ENCODE measurements at regions not wholly inside any gene's neighbourhood (a gene's known extent, or its start where the extent isn't known, plus 50 kb on each side); places are given as distances from the start of the nearest gene placed in this dataset.

GRCh38 chr6:163789199-163789810, 374.8 kb downstream of the QKI start:
- Histone ChIP-seq H3K4me1 (no peaks in the 10 kb centered on the region), H3K27ac (no peak overlapping the region), H3K4me3 (no peak overlapping the region), H3K9me3 (no peaks in the 10 kb centered on the region), H3K27me3 (no peaks in the 10 kb centered on the region), H3K36me3 (no peaks in the 10 kb centered on the region)
- TF ChIP-seq CTCF (IDR thresholded peaks at IDR 0.05) (no peak), POLR2AphosphoS5 (IDR thresholded peaks at IDR 0.05) (no peak), EP300 (IDR thresholded peaks at IDR 0.05; ENCODE audit: low read depth) (no peak), POLR2A (IDR thresholded peaks at IDR 0.05) (no peak)
- DNase-seq = no peak
- intact Hi-C loops (cut with DNase I; ENCODE audit: low total_unique reads) = no loop called here
- in situ Hi-C loops (cut with MboI; ENCODE audit: low pct_ligation_motif_present in 1 of 4, low pct_unique_long_range_greater_than_20kb in 1 of 4, low sequenced_read_pairs in 3 of 4) = no loop called here
- WGBS, 2 donors (ENCODE audit: low coverage in 1 of 2) = 80 to 87% methylated on average over 3 to 5 of the region's 5 CpGs

- Histone ChIP-seq H3K4me3 (no peak overlapping the region), H3K27me3 (no peaks in the 10 kb centered on the region), H3K27ac (no peak overlapping the region), H3K9me3 (no peaks in the 10 kb centered on the region), H3K4me1 (no peaks in the 10 kb centered on the region), H3K36me3 (no peaks in the 10 kb centered on the region)
- no peak for DNase-seq
- TF ChIP-seq CTCF (IDR thresholded peaks at IDR 0.05) (no peak), POLR2A (IDR thresholded peaks at IDR 0.05) (no peak), EP300 (IDR thresholded peaks at IDR 0.05; ENCODE audit: low read depth) (no peak), POLR2AphosphoS5 (IDR thresholded peaks at IDR 0.05) (no peak)
- intact Hi-C loops (cut with DNase I; ENCODE audit: low total_unique reads) = no loop called here
- in situ Hi-C loops (cut with MboI; ENCODE audit: low pct_ligation_motif_present in 1 of 4, low pct_unique_long_range_greater_than_20kb in 1 of 4, low sequenced_read_pairs in 3 of 4) = no loop called here
- 25 to 34% methylated on average over 2 of the region's 2 CpGs for WGBS, 2 donors (ENCODE audit: low coverage in 1 of 2)
Measured at GRCh38 chr6:163786995-163787671, 372.6 kb downstream of the QKI start.

GRCh38 chr6:163782436-163783003, 368.0 kb downstream of the QKI start:
- 60 to 74% methylated on average over 4 to 7 of the region's 7 CpGs for WGBS, 2 donors (ENCODE audit: low coverage in 1 of 2)
- Histone ChIP-seq H3K9me3 (no peaks in the 10 kb centered on the region), H3K27ac (no peak overlapping the region), H3K4me3 (no peak overlapping the region), H3K4me1 (no peaks in the 10 kb centered on the region), H3K36me3 (no peaks in the 10 kb centered on the region), H3K27me3 (no peaks in the 10 kb centered on the region)
- no peak for DNase-seq
- intact Hi-C loops (cut with DNase I; ENCODE audit: low total_unique reads) = no loop called here
- TF ChIP-seq POLR2AphosphoS5 (IDR thresholded peaks at IDR 0.05) = no peak
- in situ Hi-C loops (cut with MboI; ENCODE audit: low pct_ligation_motif_present in 1 of 4, low pct_unique_long_range_greater_than_20kb in 1 of 4, low sequenced_read_pairs in 3 of 4) = no loop called here

- H3K27ac ChIP-seq = no peak overlapping the region
- no peaks in the 10 kb centered on the region for H3K36me3 ChIP-seq
- DNase-seq = no peak
Measured at GRCh38 chr6:163780994-163781393, 366.5 kb downstream of the QKI start.

GRCh38 chr6:163779727-163780284, 365.3 kb downstream of the QKI start:
- in situ Hi-C loops (cut with MboI; ENCODE audit: low pct_ligation_motif_present in 1 of 4, low pct_unique_long_range_greater_than_20kb in 1 of 4, low sequenced_read_pairs in 3 of 4) (no loop called here), intact Hi-C loops (cut with DNase I; ENCODE audit: low total_unique reads) (no loop called here)
- Histone ChIP-seq H3K4me1 (no peaks in the 10 kb centered on the region), H3K27ac (no peak overlapping the region), H3K36me3 (no peaks in the 10 kb centered on the region), H3K27me3 (no peaks in the 10 kb centered on the region), H3K4me3 (no peak overlapping the region), H3K9me3 (no peaks in the 10 kb centered on the region)
- WGBS, 2 donors (ENCODE audit: low coverage in 1 of 2) = 91 to 94% methylated on average over 4 to 7 of the region's 7 CpGs
- no peak for DNase-seq
- TF ChIP-seq EP300 (IDR thresholded peaks at IDR 0.05; ENCODE audit: low read depth) = no peak
- no peak for TF ChIP-seq POLR2AphosphoS5 (IDR thresholded peaks at IDR 0.05)
- TF ChIP-seq CTCF (IDR thresholded peaks at IDR 0.05) = no peak
- no peak for TF ChIP-seq POLR2A (IDR thresholded peaks at IDR 0.05)

More at GRCh38 chr6:163780994-163781393, 366.5 kb downstream of the QKI start:
- intact Hi-C loops (cut with DNase I; ENCODE audit: low total_unique reads) = no loop called here
- no peaks in the 10 kb centered on the region for H3K4me1 ChIP-seq
- in situ Hi-C loops (cut with MboI; ENCODE audit: low pct_ligation_motif_present in 1 of 4, low pct_unique_long_range_greater_than_20kb in 1 of 4, low sequenced_read_pairs in 3 of 4) = no loop called here
- H3K9me3 ChIP-seq = no peaks in the 10 kb centered on the region
- WGBS, 2 donors (ENCODE audit: low coverage in 1 of 2) = 40 to 55% methylated on average over 1 to 5 of the region's 5 CpGs
- H3K4me3 ChIP-seq = no peak overlapping the region
- TF ChIP-seq POLR2AphosphoS5 (IDR thresholded peaks at IDR 0.05) = no peak
- no peaks in the 10 kb centered on the region for H3K27me3 ChIP-seq
